GM23338 (cell line): ENCODE measurements at regions not wholly inside any gene's neighbourhood (a gene's known extent, or its start where the extent isn't known, plus 50 kb on each side); places are given as distances from the start of the nearest gene placed in this dataset.
A peak's percentile ranks its signal among the peaks of the same experiment; 100 is the strongest.

Experiments
- ATAC-seq: fragments of 200-7000 bp; cut with Tn5 transposase; 3 replicates; pipeline ENCODE4 v1.9.1; 2020
- DNase-seq: peaks from one replicate; pipeline ENCODE4 v3.0.0-alpha.2; 2015; ENCODE audit warnings: low spot score
- H2AFZ ChIP-seq: fragments of 200-600 bp; sonication (generic); 2 replicates; pipeline ENCODE4 v1.8.0; 2016; ENCODE audit warnings: antibody characterized with exemption, mild to moderate bottlenecking, moderate library complexity
- H3F3A ChIP-seq: fragments of 200-600 bp; sonication (generic); replicated peaks from 2 replicates; pipeline ENCODE4 v1.8.0; 2017; ENCODE audit warnings: antibody characterized with exemption, mixed run types, low read depth
- H3K27ac ChIP-seq: fragments of 200-600 bp; sonication (generic); 2 replicates; pipeline ENCODE4 v1.6.1; 2016; ENCODE audit warnings: low read depth
- H3K27me3 ChIP-seq: fragments of 200-600 bp; sonication (generic); 2 replicates; pipeline ENCODE4 v1.8.0; 2016; ENCODE audit warnings: mild to moderate bottlenecking, mixed run types, moderate library complexity; ENCODE audit not compliant: insufficient read depth
- H3K36me3 ChIP-seq: fragments of 200-600 bp; sonication (generic); 2 replicates; pipeline ENCODE4 v1.8.0; 2016; ENCODE audit warnings: mild to moderate bottlenecking; ENCODE audit not compliant: insufficient read depth
- H3K4me1 ChIP-seq: fragments of 200-600 bp; sonication (generic); 2 replicates; pipeline ENCODE4 v1.8.0; 2016; ENCODE audit warnings: mild to moderate bottlenecking, moderate library complexity; ENCODE audit not compliant: insufficient read depth
- H3K4me2 ChIP-seq: fragments of 200-600 bp; sonication (generic); 2 replicates; pipeline ENCODE4 v1.7.1; 2017; ENCODE audit warnings: mixed run types
- H3K4me3 ChIP-seq: fragments of 200-600 bp; sonication (generic); 2 replicates; pipeline ENCODE4 v1.6.1; 2016; ENCODE audit warnings: mixed run types
- H3K79me2 ChIP-seq: fragments of 200-600 bp; sonication (generic); replicated peaks from 2 replicates; pipeline ENCODE4 v1.8.0; 2017; ENCODE audit warnings: mild to moderate bottlenecking; ENCODE audit not compliant: insufficient read depth
- H3K9me2 ChIP-seq: fragments of 200-600 bp; sonication (generic); 2 replicates; pipeline ENCODE4 v1.8.0; 2017; ENCODE audit not compliant: insufficient read depth
- H4K20me1 ChIP-seq: fragments of 200-600 bp; sonication (generic); replicated peaks from 2 replicates; pipeline ENCODE4 v1.8.0; 2017; ENCODE audit warnings: mild to moderate bottlenecking; ENCODE audit not compliant: insufficient read depth
- H3K27ac Mint-ChIP-seq: 2 replicates; pipeline ENCODE4 v1.8.0; 2020; ENCODE audit warnings: inconsistent platforms, mild to moderate bottlenecking, moderate library complexity, mixed read lengths
- H3K27me3 Mint-ChIP-seq: 3 replicates; pipeline ENCODE4 v1.8.0; 2022; ENCODE audit warnings: low read depth, mild to moderate bottlenecking, moderate library complexity, mixed read lengths, inconsistent platforms; ENCODE audit not compliant: insufficient read depth, poor library complexity
- H3K36me3 Mint-ChIP-seq: 3 replicates; pipeline ENCODE4 v1.8.0; 2021; ENCODE audit warnings: low read depth, mild to moderate bottlenecking, inconsistent platforms, moderate library complexity, mixed read lengths
- H3K4me1 Mint-ChIP-seq: 3 replicates; pipeline ENCODE4 v1.8.0; 2020; ENCODE audit warnings: mild to moderate bottlenecking, inconsistent platforms, mixed read lengths
- H3K4me3 Mint-ChIP-seq: 3 replicates; pipeline ENCODE4 v1.8.0; 2021; ENCODE audit warnings: moderate library complexity, mild to moderate bottlenecking, inconsistent platforms, mixed read lengths
- H3K9me3 Mint-ChIP-seq: 3 replicates; pipeline ENCODE4 v1.8.0; 2020; ENCODE audit warnings: moderate library complexity, mild to moderate bottlenecking, inconsistent platforms, mixed read lengths
- CREB1 ChIP-seq: fragments of 250-450 bp; sonication (Bioruptor Pico); IDR thresholded peaks from 2 replicates; pipeline ENCODE4 v1.5.0; 2020; ENCODE audit warnings: low read depth, mild to moderate bottlenecking, moderate library complexity
- ETS1 ChIP-seq: IDR thresholded peaks from 2 replicates; pipeline ENCODE4 v1.6.1; 2016; ENCODE audit warnings: antibody characterized with exemption
- JUNB ChIP-seq: IDR thresholded peaks from one replicate; pipeline ENCODE4 v1.6.1; 2016; ENCODE audit warnings: antibody characterized with exemption; ENCODE audit not compliant: unreplicated experiment
- NANOG ChIP-seq: IDR thresholded peaks from 2 replicates; pipeline ENCODE4 v1.6.1; 2016; ENCODE audit warnings: antibody characterized with exemption, borderline replicate concordance
- POLR2AphosphoS5 ChIP-seq: IDR thresholded peaks from 2 replicates; pipeline ENCODE4 v1.6.1; 2016; ENCODE audit warnings: antibody characterized with exemption, low read depth
- STAT1 ChIP-seq: IDR thresholded peaks from one replicate; pipeline ENCODE4 v1.6.1; 2016; ENCODE audit warnings: antibody characterized with exemption; ENCODE audit not compliant: unreplicated experiment
- ZNF114 ChIP-seq: fragments of 250-450 bp; sonication (Bioruptor Pico); IDR thresholded peaks from 2 replicates; pipeline ENCODE4 v1.5.0; 2020; ENCODE audit warnings: mild to moderate bottlenecking, moderate library complexity
- ZNF331 ChIP-seq: fragments of 250-450 bp; sonication (Bioruptor Pico); IDR thresholded peaks from 2 replicates; pipeline ENCODE4 v1.5.0; 2020; ENCODE audit warnings: low read depth, mild to moderate bottlenecking, moderate library complexity
- TF ChIP-seq, protein P1 (sequence below), 2 experiments: fragments of 200-600 bp in 1 of 2; sonication (generic) in 1 of 2; conservative IDR thresholded peaks; 2 replicates each; pipeline versions ENCODE4 v1.5.1 to v1.6.1; 2016 to 2017; ENCODE audit warnings: antibody characterized with exemption in 2 of 2, low read depth in 2 of 2, mild to moderate bottlenecking in 2 of 2, moderate library complexity in 1 of 2
- TF ChIP-seq, protein P2 (sequence below): fragments of 250-450 bp; sonication (Bioruptor Pico); IDR thresholded peaks from 2 replicates; pipeline ENCODE4 v1.5.0; 2020; ENCODE audit warnings: mild to moderate bottlenecking, moderate library complexity

- peaks cover 16% of the 10 kb centered on the region for H3K4me1 Mint-ChIP-seq
- Histone ChIP-seq H3K4me2 (no peak overlapping the region), H3K36me3 (no peaks in the 10 kb centered on the region), H2AFZ (peak overlapping the region; percentile 28; the same call in 1 of the 2 replicates), H3K9me2 (no peaks in the 10 kb centered on the region), H3K27ac (no peak overlapping the region), H3K27me3 (no peaks in the 10 kb centered on the region), H3K79me2 (no peaks in the 10 kb centered on the region), H3K4me3 (no peak overlapping the region), H4K20me1 (no peaks in the 10 kb centered on the region), H3F3A (no peaks in the 10 kb centered on the region), H3K4me1 (no peaks in the 10 kb centered on the region; the same call in 1 of the 2 replicates)
- H3K27me3 Mint-ChIP-seq = peaks cover 15% of the 10 kb centered on the region
- H3K9me3 Mint-ChIP-seq = no peaks in the 10 kb centered on the region
- no peak overlapping the region for H3K27ac Mint-ChIP-seq
- H3K4me3 Mint-ChIP-seq = no peak overlapping the region
- peak; percentile 23 for ATAC-seq
- TF ChIP-seq, protein P1, sequence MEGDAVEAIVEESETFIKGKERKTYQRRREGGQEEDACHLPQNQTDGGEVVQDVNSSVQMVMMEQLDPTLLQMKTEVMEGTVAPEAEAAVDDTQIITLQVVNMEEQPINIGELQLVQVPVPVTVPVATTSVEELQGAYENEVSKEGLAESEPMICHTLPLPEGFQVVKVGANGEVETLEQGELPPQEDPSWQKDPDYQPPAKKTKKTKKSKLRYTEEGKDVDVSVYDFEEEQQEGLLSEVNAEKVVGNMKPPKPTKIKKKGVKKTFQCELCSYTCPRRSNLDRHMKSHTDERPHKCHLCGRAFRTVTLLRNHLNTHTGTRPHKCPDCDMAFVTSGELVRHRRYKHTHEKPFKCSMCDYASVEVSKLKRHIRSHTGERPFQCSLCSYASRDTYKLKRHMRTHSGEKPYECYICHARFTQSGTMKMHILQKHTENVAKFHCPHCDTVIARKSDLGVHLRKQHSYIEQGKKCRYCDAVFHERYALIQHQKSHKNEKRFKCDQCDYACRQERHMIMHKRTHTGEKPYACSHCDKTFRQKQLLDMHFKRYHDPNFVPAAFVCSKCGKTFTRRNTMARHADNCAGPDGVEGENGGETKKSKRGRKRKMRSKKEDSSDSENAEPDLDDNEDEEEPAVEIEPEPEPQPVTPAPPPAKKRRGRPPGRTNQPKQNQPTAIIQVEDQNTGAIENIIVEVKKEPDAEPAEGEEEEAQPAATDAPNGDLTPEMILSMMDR (conservative IDR thresholded peaks at IDR 0.05; ENCODE audit: low read depth in 2 of 2) = no peak
- TF ChIP-seq STAT1 = no peak
- no peak for TF ChIP-seq JUNB
- no peak for TF ChIP-seq ETS1
- TF ChIP-seq NANOG = no peak
- DNase-seq = no peak
- no peaks in the 10 kb centered on the region for H3K36me3 Mint-ChIP-seq
Measured at GRCh38 chr13:111919849-111920248, 147.1 kb upstream of the SOX1 start.

GRCh38 chr13:111920306-111920931 lies 146.5 kb upstream of the SOX1 start:
- Histone ChIP-seq H3K27me3 (no peaks in the 10 kb centered on the region), H3K4me1 (no peaks in the 10 kb centered on the region; the same call in 1 of the 2 replicates), H2AFZ (no peak overlapping the region), H3K79me2 (no peaks in the 10 kb centered on the region), H4K20me1 (no peaks in the 10 kb centered on the region), H3K36me3 (no peaks in the 10 kb centered on the region), H3K4me3 (no peak overlapping the region), H3F3A (no peaks in the 10 kb centered on the region), H3K4me2 (no peak overlapping the region), H3K9me2 (no peaks in the 10 kb centered on the region), H3K27ac (no peak overlapping the region)
- Mint-ChIP-seq H3K27ac (no peak overlapping the region), H3K9me3 (no peaks in the 10 kb centered on the region), H3K27me3 (peaks cover 16% of the 10 kb centered on the region), H3K4me1 (peaks cover 17% of the 10 kb centered on the region), H3K36me3 (no peaks in the 10 kb centered on the region), H3K4me3 (no peak overlapping the region)
- no peak for ATAC-seq
- no peak for DNase-seq
- TF ChIP-seq ZNF331 (CRISPR knock-in tag) = no peak
- no peak for TF ChIP-seq POLR2AphosphoS5
- no peak for TF ChIP-seq JUNB
- no peak for TF ChIP-seq ETS1
- TF ChIP-seq, protein P2, sequence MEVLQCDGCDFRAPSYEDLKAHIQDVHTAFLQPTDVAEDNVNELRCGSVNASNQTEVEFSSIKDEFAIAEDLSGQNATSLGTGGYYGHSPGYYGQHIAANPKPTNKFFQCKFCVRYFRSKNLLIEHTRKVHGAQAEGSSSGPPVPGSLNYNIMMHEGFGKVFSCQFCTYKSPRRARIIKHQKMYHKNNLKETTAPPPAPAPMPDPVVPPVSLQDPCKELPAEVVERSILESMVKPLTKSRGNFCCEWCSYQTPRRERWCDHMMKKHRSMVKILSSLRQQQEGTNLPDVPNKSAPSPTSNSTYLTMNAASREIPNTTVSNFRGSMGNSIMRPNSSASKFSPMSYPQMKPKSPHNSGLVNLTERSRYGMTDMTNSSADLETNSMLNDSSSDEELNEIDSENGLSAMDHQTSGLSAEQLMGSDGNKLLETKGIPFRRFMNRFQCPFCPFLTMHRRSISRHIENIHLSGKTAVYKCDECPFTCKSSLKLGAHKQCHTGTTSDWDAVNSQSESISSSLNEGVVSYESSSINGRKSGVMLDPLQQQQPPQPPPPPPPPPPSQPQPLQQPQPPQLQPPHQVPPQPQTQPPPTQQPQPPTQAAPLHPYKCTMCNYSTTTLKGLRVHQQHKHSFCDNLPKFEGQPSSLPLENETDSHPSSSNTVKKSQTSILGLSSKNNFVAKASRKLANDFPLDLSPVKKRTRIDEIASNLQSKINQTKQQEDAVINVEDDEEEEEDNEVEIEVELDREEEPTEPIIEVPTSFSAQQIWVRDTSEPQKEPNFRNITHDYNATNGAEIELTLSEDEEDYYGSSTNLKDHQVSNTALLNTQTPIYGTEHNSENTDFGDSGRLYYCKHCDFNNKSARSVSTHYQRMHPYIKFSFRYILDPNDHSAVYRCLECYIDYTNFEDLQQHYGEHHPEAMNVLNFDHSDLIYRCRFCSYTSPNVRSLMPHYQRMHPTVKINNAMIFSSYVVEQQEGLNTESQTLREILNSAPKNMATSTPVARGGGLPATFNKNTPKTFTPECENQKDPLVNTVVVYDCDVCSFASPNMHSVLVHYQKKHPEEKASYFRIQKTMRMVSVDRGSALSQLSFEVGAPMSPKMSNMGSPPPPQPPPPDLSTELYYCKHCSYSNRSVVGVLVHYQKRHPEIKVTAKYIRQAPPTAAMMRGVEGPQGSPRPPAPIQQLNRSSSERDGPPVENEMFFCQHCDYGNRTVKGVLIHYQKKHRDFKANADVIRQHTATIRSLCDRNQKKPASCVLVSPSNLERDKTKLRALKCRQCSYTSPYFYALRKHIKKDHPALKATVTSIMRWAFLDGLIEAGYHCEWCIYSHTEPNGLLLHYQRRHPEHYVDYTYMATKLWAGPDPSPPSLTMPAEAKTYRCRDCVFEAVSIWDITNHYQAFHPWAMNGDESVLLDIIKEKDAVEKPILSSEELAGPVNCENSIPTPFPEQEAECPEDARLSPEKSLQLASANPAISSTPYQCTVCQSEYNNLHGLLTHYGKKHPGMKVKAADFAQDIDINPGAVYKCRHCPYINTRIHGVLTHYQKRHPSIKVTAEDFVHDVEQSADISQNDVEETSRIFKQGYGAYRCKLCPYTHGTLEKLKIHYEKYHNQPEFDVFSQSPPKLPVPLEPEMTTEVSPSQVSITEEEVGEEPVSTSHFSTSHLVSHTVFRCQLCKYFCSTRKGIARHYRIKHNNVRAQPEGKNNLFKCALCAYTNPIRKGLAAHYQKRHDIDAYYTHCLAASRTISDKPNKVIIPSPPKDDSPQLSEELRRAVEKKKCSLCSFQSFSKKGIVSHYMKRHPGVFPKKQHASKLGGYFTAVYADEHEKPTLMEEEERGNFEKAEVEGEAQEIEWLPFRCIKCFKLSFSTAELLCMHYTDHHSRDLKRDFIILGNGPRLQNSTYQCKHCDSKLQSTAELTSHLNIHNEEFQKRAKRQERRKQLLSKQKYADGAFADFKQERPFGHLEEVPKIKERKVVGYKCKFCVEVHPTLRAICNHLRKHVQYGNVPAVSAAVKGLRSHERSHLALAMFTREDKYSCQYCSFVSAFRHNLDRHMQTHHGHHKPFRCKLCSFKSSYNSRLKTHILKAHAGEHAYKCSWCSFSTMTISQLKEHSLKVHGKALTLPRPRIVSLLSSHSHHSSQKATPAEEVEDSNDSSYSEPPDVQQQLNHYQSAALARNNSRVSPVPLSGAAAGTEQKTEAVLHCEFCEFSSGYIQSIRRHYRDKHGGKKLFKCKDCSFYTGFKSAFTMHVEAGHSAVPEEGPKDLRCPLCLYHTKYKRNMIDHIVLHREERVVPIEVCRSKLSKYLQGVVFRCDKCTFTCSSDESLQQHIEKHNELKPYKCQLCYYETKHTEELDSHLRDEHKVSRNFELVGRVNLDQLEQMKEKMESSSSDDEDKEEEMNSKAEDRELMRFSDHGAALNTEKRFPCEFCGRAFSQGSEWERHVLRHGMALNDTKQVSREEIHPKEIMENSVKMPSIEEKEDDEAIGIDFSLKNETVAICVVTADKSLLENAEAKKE (CRISPR knock-in tag) = no peak
- TF ChIP-seq ZNF114 (CRISPR knock-in tag) = no peak
- no peak for TF ChIP-seq CREB1 (CRISPR knock-in tag)
